ENCODE measurements at regions not wholly inside any gene's neighbourhood (a gene's known extent, or its start where the extent isn't known, plus 50 kb on each side); places are given as distances from the start of the nearest gene placed in this dataset.

DNA sequence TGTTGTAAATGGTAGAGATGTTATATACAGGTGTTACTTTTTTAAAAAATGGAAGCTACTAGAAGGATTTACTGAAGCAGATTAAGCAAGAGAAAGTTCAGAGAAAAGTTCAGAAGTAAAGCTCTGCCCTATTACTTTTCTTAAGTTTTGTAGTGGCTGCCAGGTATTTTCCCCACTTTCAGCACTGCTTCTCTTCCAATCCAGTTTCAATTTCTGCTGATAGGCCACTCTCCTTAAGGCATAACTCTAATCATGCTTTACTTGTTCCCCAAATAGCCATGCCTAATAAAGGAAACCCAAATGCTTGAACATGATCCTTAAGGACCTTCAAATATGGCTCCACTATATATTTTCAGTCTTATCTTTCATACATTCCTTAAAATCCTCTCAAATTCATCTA is 880.8 kb upstream of the CDH2 start:
- H3K9me2 ChIP-seq (replicated peaks; ENCODE audit: control insufficient read depth, low read length), result no peaks in the 10 kb centered on the region
- H3K4me2 ChIP-seq (ENCODE audit: low read length), result no peak overlapping the region
- H3K4me3 ChIP-seq (ENCODE audit: low read length), result no peak overlapping the region
- H3K9me3 ChIP-seq (ENCODE audit: control insufficient read depth, insufficient read depth, low read length), result no peaks in the 10 kb centered on the region
- H3K4me1 ChIP-seq (ENCODE audit: control insufficient read depth, low read length), result no peaks in the 10 kb centered on the region
- H3K36me3 ChIP-seq (ENCODE audit: control insufficient read depth, low read length), result no peaks in the 10 kb centered on the region
- no peaks in the 10 kb centered on the region for H3K27me3 ChIP-seq (ENCODE audit: control insufficient read depth, low read length)
- no peak overlapping the region for H3K27ac ChIP-seq (ENCODE audit: low read depth, low read length)
- TF ChIP-seq, protein P1, sequence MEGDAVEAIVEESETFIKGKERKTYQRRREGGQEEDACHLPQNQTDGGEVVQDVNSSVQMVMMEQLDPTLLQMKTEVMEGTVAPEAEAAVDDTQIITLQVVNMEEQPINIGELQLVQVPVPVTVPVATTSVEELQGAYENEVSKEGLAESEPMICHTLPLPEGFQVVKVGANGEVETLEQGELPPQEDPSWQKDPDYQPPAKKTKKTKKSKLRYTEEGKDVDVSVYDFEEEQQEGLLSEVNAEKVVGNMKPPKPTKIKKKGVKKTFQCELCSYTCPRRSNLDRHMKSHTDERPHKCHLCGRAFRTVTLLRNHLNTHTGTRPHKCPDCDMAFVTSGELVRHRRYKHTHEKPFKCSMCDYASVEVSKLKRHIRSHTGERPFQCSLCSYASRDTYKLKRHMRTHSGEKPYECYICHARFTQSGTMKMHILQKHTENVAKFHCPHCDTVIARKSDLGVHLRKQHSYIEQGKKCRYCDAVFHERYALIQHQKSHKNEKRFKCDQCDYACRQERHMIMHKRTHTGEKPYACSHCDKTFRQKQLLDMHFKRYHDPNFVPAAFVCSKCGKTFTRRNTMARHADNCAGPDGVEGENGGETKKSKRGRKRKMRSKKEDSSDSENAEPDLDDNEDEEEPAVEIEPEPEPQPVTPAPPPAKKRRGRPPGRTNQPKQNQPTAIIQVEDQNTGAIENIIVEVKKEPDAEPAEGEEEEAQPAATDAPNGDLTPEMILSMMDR (IDR thresholded peaks at IDR 0.05; ENCODE audit: low read depth, low read length, poor library complexity, severe bottlenecking), result no peak
- H3K79me2 ChIP-seq (ENCODE audit: control insufficient read depth, low read length), result no peaks in the 10 kb centered on the region
- no peaks in the 10 kb centered on the region for H4K20me1 ChIP-seq (ENCODE audit: control insufficient read depth, insufficient read depth, low read depth, low read length)
- no peaks in the 10 kb centered on the region for H3F3A ChIP-seq (ENCODE audit: control insufficient read depth, insufficient read depth)

DNA sequence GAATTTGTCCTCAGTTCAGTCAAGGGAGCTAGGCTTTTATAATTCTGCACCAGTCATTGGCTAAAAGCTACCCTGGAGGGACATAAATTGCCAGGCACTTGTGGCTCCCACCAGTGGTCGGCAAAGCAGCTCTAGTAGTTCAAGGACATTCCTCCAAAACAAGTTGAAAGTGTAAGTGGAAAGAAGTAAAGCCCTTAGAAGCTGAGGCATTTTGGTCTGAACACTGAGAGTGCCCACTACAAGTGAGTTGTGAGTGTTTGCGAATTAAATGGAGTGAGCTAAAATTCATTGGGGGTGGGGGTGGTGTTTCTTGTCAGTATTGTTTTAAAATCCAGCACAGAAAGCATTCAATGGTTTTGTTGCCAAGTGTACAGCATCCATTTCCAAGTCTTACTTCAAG is 879.9 kb upstream of the CDH2 start:
- Histone ChIP-seq H4K20me1 (ENCODE audit: control insufficient read depth, insufficient read depth, low read depth, low read length) (no peaks in the 10 kb centered on the region), H3K27ac (ENCODE audit: low read depth, low read length) (no peak overlapping the region), H3K4me2 (ENCODE audit: low read length) (no peak overlapping the region), H3K9me3 (ENCODE audit: control insufficient read depth, insufficient read depth, low read length) (no peaks in the 10 kb centered on the region), H3F3A (ENCODE audit: control insufficient read depth, insufficient read depth) (no peaks in the 10 kb centered on the region), H3K79me2 (ENCODE audit: control insufficient read depth, low read length) (no peaks in the 10 kb centered on the region), H3K4me3 (ENCODE audit: low read length) (no peak overlapping the region), H3K4me1 (ENCODE audit: control insufficient read depth, low read length) (no peaks in the 10 kb centered on the region), H3K27me3 (ENCODE audit: control insufficient read depth, low read length) (no peaks in the 10 kb centered on the region), H3K9me2 (replicated peaks; ENCODE audit: control insufficient read depth, low read length) (no peaks in the 10 kb centered on the region), H3K36me3 (ENCODE audit: control insufficient read depth, low read length) (no peaks in the 10 kb centered on the region)
- TF ChIP-seq, protein P1 (IDR thresholded peaks at IDR 0.05; ENCODE audit: low read depth, low read length, poor library complexity, severe bottlenecking), result no peak
- no peak for TF ChIP-seq EZH2phosphoT487 (IDR thresholded peaks at IDR 0.05; ENCODE audit: borderline replicate concordance, low read length)

DNA sequence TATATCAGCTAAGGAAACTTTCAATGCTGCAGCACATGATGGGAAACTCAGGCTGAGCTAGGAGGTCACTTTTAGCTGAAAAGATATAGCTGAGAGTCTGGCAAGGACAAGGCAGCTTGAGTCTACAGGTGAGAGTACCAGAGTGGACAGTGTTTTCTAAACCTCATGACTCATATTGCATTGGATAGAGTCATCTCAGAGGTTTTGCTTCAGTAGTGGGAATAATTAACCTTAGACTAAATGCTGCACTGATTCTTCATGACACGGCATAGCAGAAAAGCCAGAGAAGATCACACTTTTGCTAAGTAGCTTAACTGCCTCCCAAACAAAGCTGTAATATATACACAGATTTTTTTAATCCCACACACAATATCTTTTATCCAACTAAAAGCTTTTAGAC is 865.0 kb upstream of the CDH2 start:
- Histone ChIP-seq H4K20me1 (ENCODE audit: control insufficient read depth, insufficient read depth, low read depth, low read length) (no peaks in the 10 kb centered on the region), H3K27ac (ENCODE audit: low read depth, low read length) (no peak overlapping the region)

More for the DNA sequence above, 865.0 kb upstream of the CDH2 start:
- Histone ChIP-seq H3K4me2 (ENCODE audit: low read length) (no peak overlapping the region), H3K4me1 (ENCODE audit: control insufficient read depth, low read length) (no peaks in the 10 kb centered on the region), H3F3A (ENCODE audit: control insufficient read depth, insufficient read depth) (no peaks in the 10 kb centered on the region), H3K9me2 (replicated peaks; ENCODE audit: control insufficient read depth, low read length) (no peaks in the 10 kb centered on the region), H3K36me3 (ENCODE audit: control insufficient read depth, low read length) (no peaks in the 10 kb centered on the region), H3K9me3 (ENCODE audit: control insufficient read depth, insufficient read depth, low read length) (no peaks in the 10 kb centered on the region), H3K27me3 (ENCODE audit: control insufficient read depth, low read length) (no peaks in the 10 kb centered on the region), H3K79me2 (ENCODE audit: control insufficient read depth, low read length) (no peaks in the 10 kb centered on the region), H3K4me3 (ENCODE audit: low read length) (no peak overlapping the region)
- TF ChIP-seq, protein P1 (IDR thresholded peaks at IDR 0.05; ENCODE audit: low read depth, low read length, poor library complexity, severe bottlenecking), result no peak
- no peak for TF ChIP-seq EZH2phosphoT487 (IDR thresholded peaks at IDR 0.05; ENCODE audit: borderline replicate concordance, low read length)

All from DOHH2 (cell line).